Gastroesophageal sphincter (tissue), 4 donors: ENCODE measurements at regions not wholly inside any gene's neighbourhood (a gene's known extent, or its start where the extent isn't known, plus 50 kb on each side); places are given as distances from the start of the nearest gene placed in this dataset.

Experiments used
- ATAC-seq: fragments of 150-250 bp; one replicate; pipeline ENCODE4 v1.9.1; 2016; ENCODE audit warnings: mild to moderate bottlenecking, moderate library complexity
- H3K27ac ChIP-seq, 4 donors: fragments of 200-600 bp; sonication (generic) in 3 of 4; 1 replicate in 3 of 4; 2 replicates in 1 of 4; pipeline ENCODE4 v1.5.1; 2016 to 2019
- H3K27me3 ChIP-seq: fragments of 200-600 bp; sonication (generic); one replicate; pipeline ENCODE4 v1.5.1; 2019
- H3K36me3 ChIP-seq, 2 donors: fragments of 200-600 bp; sonication (generic); one replicate each; pipeline ENCODE4 v1.5.1; 2019; ENCODE audit warnings: control low read depth in 1 of 2
- H3K4me1 ChIP-seq, 3 donors: fragments of 200-600 bp; sonication (generic); 1 replicate in 2 of 3; 2 replicates in 1 of 3; pipeline ENCODE4 v1.5.1; 2016 to 2019; ENCODE audit warnings: control low read depth in 2 of 3
- H3K4me3 ChIP-seq, 2 donors: fragments of 200-600 bp; sonication (generic); one replicate each; pipeline ENCODE4 v1.5.1; 2019; ENCODE audit warnings: mild to moderate bottlenecking in 1 of 2, moderate library complexity in 1 of 2
- H3K9me3 ChIP-seq, 3 donors: fragments of 200-600 bp; sonication (generic); one replicate each; pipeline ENCODE4 v1.5.1; 2017 to 2019; ENCODE audit warnings: control low read depth in 2 of 3
- CTCF ChIP-seq, 4 experiments: fragments of 200-600 bp in 2 of 4; fragments of 450-650 bp in 2 of 4; sonication (generic) in 1 of 4; IDR thresholded peaks; one replicate each; pipeline ENCODE4 v1.5.1; 2017 to 2019; ENCODE audit warnings: antibody characterized with exemption in 4 of 4, mild to moderate bottlenecking in 2 of 4, moderate library complexity in 2 of 4
- EP300 ChIP-seq: sonication (generic); formaldehyde crosslinking; IDR thresholded peaks from one replicate; pipeline ENCODE4 v1.6.1; 2017; ENCODE audit warnings: antibody characterized with exemption, mild to moderate bottlenecking
- POLR2A ChIP-seq, 2 donors: fragments of 450-650 bp; IDR thresholded peaks; one replicate each; pipeline ENCODE4 v1.6.1; 2017; ENCODE audit warnings: antibody characterized with exemption in 2 of 2, mild to moderate bottlenecking in 2 of 2, moderate library complexity in 1 of 2
- POLR2AphosphoS5 ChIP-seq: sonication (generic); formaldehyde crosslinking; IDR thresholded peaks from one replicate; pipeline ENCODE4 v1.6.1; 2017; ENCODE audit warnings: antibody characterized with exemption
- WGBS, 2 donors: methylation state at CpG; one replicate each; pipeline ENCODE4 v1.1.5; 2018; ENCODE audit warnings: low coverage in 1 of 2; 5-methylcytosine and 5-hydroxymethylcytosine counted together

- ATAC-seq: no peak
- TF ChIP-seq POLR2AphosphoS5 (no peak), POLR2A (IDR thresholded peaks at IDR 0.05) (no peak), EP300 (no peak), CTCF (IDR thresholded peaks at IDR 0.05) (no peak)
- H3K27me3 ChIP-seq: no peaks in the 10 kb centered on the region
- H3K4me1 ChIP-seq: peaks cover 0 to 9% (median 0%) of the 10 kb centered on the region in 3 donors
- no peaks in the 10 kb centered on the region for H3K9me3 ChIP-seq
- H3K36me3 ChIP-seq: no peaks in the 10 kb centered on the region
- H3K27ac ChIP-seq: no peak overlapping the region
- H3K4me3 ChIP-seq: no peak overlapping the region
- 78 to 80% methylated on average over 6 of the region's 6 CpGs for WGBS, 2 donors
Measured at GRCh38 chr15:97849183-97849582, 111.3 kb upstream of the ARRDC4 start.

GRCh38 chr15:97858296-97858695 lies 102.2 kb upstream of the ARRDC4 start:
- WGBS, 2 donors: 28 to 60% methylated on average over 2 of the region's 2 CpGs
- no peak overlapping the region for H3K4me3 ChIP-seq
- H3K9me3 ChIP-seq: no peaks in the 10 kb centered on the region
- H3K4me1 ChIP-seq: peaks cover 0 to 3% (median 0%) of the 10 kb centered on the region in 3 donors
- H3K27me3 ChIP-seq: no peaks in the 10 kb centered on the region
- H3K27ac ChIP-seq: peak overlapping the region; percentile 20 to 63 (median 40)
- peak; percentile 48 for ATAC-seq
- no peaks in the 10 kb centered on the region for H3K36me3 ChIP-seq
- TF ChIP-seq EP300: no peak
- TF ChIP-seq POLR2A (IDR thresholded peaks at IDR 0.05): no peak
- no peak for TF ChIP-seq POLR2AphosphoS5
- TF ChIP-seq CTCF (IDR thresholded peaks at IDR 0.05): no peak

GRCh38 chr15:97861529-97862260 lies 98.8 kb upstream of the ARRDC4 start:
- WGBS, 2 donors: 57 to 80% methylated on average over 2 of the region's 2 CpGs
- Histone ChIP-seq H3K4me1 (peaks cover 0 to 3% (median 0%) of the 10 kb centered on the region in 3 donors), H3K36me3 (no peaks in the 10 kb centered on the region), H3K27me3 (no peaks in the 10 kb centered on the region), H3K27ac (no peak overlapping the region), H3K4me3 (no peak overlapping the region), H3K9me3 (no peaks in the 10 kb centered on the region)
- no peak for ATAC-seq
- no peak for TF ChIP-seq EP300
- no peak for TF ChIP-seq CTCF (IDR thresholded peaks at IDR 0.05)
- no peak for TF ChIP-seq POLR2A (IDR thresholded peaks at IDR 0.05)
- TF ChIP-seq POLR2AphosphoS5: no peak

GRCh38 chr15:97866959-97867358 lies 93.5 kb upstream of the ARRDC4 start:
- no peaks in the 10 kb centered on the region for H3K9me3 ChIP-seq
- H3K27me3 ChIP-seq: no peaks in the 10 kb centered on the region
- ATAC-seq: no peak
- no peak overlapping the region for H3K27ac ChIP-seq
- no peak overlapping the region for H3K4me3 ChIP-seq
- WGBS, 2 donors: 77 to 100% methylated on average over 3 of the region's 9 CpGs
- H3K36me3 ChIP-seq: no peaks in the 10 kb centered on the region
- no peaks in the 10 kb centered on the region for H3K4me1 ChIP-seq
- TF ChIP-seq CTCF (IDR thresholded peaks at IDR 0.05): no peak
- no peak for TF ChIP-seq POLR2A (IDR thresholded peaks at IDR 0.05)
- no peak for TF ChIP-seq EP300
- no peak for TF ChIP-seq POLR2AphosphoS5

- ATAC-seq: no peak
- H3K27ac ChIP-seq: no peak overlapping the region
- no peaks in the 10 kb centered on the region for H3K36me3 ChIP-seq
- H3K9me3 ChIP-seq: no peaks in the 10 kb centered on the region
- no peak overlapping the region for H3K4me3 ChIP-seq
- no peak for TF ChIP-seq CTCF (IDR thresholded peaks at IDR 0.05)
- no peaks in the 10 kb centered on the region for H3K27me3 ChIP-seq
- no peaks in the 10 kb centered on the region for H3K4me1 ChIP-seq
- 67 to 78% methylated on average over 2 to 4 of the region's 4 CpGs for WGBS, 2 donors
Measured at GRCh38 chr15:97867870-97868269, 92.6 kb upstream of the ARRDC4 start.
